Activated CD8-positive, alpha-beta memory T cell treated with anti-CD3 and anti-CD28 coated beads, Interleukin-2, amount 10 ng/mL, durations not matched to agents 7 days and 5 days (primary cell): ENCODE measurements at regions not wholly inside any gene's neighbourhood (a gene's known extent, or its start where the extent isn't known, plus 50 kb on each side); places are given as distances from the start of the nearest gene placed in this dataset.
"Not testable (repeated sequence)": the region's sequence is repeated elsewhere in the genome, so short reads cannot be mapped to it uniquely, and the experiment has no call there.

Experiments
- ATAC-seq: fragments of 150-1000 bp; cut with Tn5 transposase; one replicate; pipeline ENCODE4 v1.10.0; 2021; ENCODE audit warnings: moderate library complexity
- CTCF ChIA-PET: fragments of 350-600 bp; sonication (Branson Sonifier 250); formaldehyde crosslinking; loops from one replicate; lab custom pipeline; 2021; ENCODE audit warnings: antibody characterized with exemption; lab: Charles Lee
- DNase-seq: peaks from one replicate; pipeline ENCODE4 v3.0.0-alpha.2; 2020
- H3K27ac Mint-ChIP-seq: one replicate; pipeline ENCODE4 v1.8.0; 2021; ENCODE audit warnings: mild to moderate bottlenecking, mixed read lengths
- H3K27me3 Mint-ChIP-seq: one replicate; pipeline ENCODE4 v1.8.0; 2021; ENCODE audit warnings: mixed read lengths
- H3K36me3 Mint-ChIP-seq: one replicate; pipeline ENCODE4 v1.8.0; 2021; ENCODE audit warnings: mild to moderate bottlenecking, mixed read lengths
- H3K4me1 Mint-ChIP-seq: one replicate; pipeline ENCODE4 v1.8.0; 2021; ENCODE audit warnings: mixed read lengths
- H3K4me3 Mint-ChIP-seq: one replicate; pipeline ENCODE4 v1.8.0; 2021; ENCODE audit warnings: mild to moderate bottlenecking, moderate library complexity, mixed read lengths
- H3K9me3 Mint-ChIP-seq: one replicate; pipeline ENCODE4 v1.8.0; 2022; ENCODE audit warnings: low read depth, mixed read lengths

DNA sequence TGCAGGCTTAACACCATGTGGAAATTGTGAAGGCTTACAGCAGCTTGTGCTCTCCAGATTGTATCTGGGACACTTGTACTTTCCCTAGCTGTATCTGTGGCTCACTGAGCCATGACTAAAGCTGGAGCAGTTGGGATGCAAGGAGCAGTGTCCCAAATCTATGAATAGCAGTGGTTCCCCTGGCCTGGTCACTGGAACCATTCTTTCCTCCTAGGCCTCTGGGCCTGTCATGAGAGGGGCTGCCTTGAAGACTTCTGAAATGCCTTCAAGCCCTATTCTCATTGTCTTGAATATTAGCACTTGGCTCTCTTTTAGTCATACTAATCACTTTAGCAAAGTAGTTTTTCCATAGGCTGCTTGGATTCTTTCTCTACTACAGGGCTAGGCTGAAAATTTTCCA is 186.8 kb upstream of the LRATD1 start:
- Mint-ChIP-seq H3K27me3 (no peaks in the 10 kb centered on the region), H3K4me3 (no peak overlapping the region), H3K9me3 (peaks cover 6% of the 10 kb centered on the region), H3K27ac (no peak overlapping the region), H3K4me1 (no peaks in the 10 kb centered on the region), H3K36me3 (no peaks in the 10 kb centered on the region)
- DNase-seq (no peak), ATAC-seq (no peak)
- CTCF ChIA-PET, result no interaction called here

DNA sequence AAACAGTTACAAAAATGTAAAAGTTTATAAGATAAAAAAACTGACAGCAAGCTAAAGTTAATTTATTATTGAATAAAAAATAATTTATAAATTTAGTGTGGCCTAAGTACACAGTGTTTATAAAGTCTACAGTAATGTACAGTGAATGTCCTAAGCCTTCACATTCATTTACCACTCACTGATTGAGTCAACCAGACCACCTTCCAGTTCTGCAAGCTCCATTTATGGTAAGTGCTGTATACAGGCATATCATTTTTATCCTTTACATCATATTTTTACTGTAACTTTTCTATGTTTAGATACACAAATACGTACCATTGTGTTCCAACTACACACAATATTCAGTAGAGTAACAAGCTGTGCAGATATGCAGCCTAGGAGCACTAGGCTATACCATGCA is 184.2 kb upstream of the LRATD1 start:
- no peak for DNase-seq
- Mint-ChIP-seq H3K36me3 (no peaks in the 10 kb centered on the region), H3K27ac (no peak overlapping the region), H3K4me3 (no peak overlapping the region), H3K27me3 (no peaks in the 10 kb centered on the region), H3K9me3 (peaks cover 6% of the 10 kb centered on the region), H3K4me1 (no peaks in the 10 kb centered on the region)
- no peak for ATAC-seq
- CTCF ChIA-PET, result no interaction called here

DNA sequence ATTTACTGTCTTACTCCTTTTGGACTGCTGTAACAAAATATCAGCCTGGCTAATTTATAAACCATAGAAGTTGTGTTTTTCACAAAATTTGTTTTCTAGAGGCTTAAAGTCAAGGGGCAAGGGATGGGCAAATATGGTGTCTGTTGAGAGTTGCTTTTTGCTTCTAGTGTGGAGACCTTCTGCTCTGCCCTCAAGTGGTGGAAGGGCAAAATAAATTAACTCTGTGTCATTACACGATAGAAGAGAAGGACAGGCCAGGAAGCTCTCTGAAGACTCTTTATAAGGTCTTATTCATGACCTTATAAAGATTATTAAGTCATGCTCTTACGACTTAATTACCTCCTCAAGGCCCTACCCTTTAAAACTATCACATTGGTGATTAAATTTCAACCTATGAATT is 181.2 kb upstream of the LRATD1 start:
- DNase-seq (no peak), ATAC-seq (no peak)
- H3K4me1 Mint-ChIP-seq, result no peaks in the 10 kb centered on the region
- no peaks in the 10 kb centered on the region for H3K27me3 Mint-ChIP-seq
- H3K36me3 Mint-ChIP-seq, result no peaks in the 10 kb centered on the region
- CTCF ChIA-PET, result no interaction called here
- H3K9me3 Mint-ChIP-seq, result peaks cover 6% of the 10 kb centered on the region
- H3K4me3 Mint-ChIP-seq, result no peak overlapping the region
- no peak overlapping the region for H3K27ac Mint-ChIP-seq

DNA sequence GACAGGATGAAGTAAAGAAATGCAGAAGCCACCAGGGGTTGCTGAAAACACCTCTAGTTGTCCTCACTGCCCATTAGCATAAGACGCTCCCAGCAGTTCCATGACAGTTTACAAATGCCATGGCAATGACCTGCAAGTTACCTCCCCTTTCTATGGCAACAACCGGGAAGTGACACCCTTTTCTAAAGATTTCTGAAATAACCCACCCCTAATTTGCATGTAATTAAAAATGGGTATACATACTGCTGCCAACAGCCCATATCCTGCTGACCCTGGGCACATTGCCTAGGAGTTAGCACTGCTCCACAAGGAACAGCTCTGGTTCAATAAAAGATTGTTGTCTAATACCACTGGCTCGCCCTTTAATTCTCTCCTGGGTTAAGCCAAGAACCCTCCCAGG is 178.3 kb upstream of the LRATD1 start:
- H3K9me3 Mint-ChIP-seq, result peaks cover 9% of the 10 kb centered on the region

DNA sequence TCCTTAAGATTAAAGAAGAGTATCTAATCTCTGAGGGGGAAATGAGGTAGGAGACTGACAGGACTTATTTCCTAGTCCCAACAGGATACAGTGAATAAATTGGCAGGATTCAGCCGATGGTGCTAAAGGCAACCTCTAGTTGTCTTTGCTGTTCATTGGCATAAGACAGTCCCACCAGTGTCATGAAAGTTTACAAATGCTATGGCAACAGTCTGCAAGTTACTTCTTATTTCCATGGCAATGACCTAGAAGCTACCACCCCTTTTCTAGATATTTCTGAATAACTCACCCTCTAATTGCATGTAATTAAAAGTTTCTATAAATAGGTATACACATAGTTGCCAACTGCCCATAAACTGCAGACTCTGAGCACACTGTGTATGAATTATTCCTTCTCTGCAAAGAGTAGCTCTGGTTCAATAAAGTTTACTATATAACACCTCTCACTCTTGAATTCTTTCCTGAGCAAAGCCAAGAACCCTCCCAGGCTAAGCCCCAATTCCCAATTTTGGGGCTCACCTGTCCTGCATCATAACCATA is 172.7 kb upstream of the LRATD1 start:
- Mint-ChIP-seq H3K27me3 (no peaks in the 10 kb centered on the region), H3K36me3 (no peaks in the 10 kb centered on the region), H3K4me1 (no peaks in the 10 kb centered on the region), H3K9me3 (peaks cover 12% of the 10 kb centered on the region), H3K4me3 (no peak overlapping the region), H3K27ac (no peak overlapping the region)
- DNase-seq (no peak), ATAC-seq (no peak)
- CTCF ChIA-PET, result no interaction called here

More for the DNA sequence above, 178.3 kb upstream of the LRATD1 start:
- CTCF ChIA-PET, result no interaction called here
- ATAC-seq, result no peak
- DNase-seq, result no peak
- Mint-ChIP-seq H3K4me3 (no peak overlapping the region), H3K36me3 (no peaks in the 10 kb centered on the region), H3K27me3 (no peaks in the 10 kb centered on the region), H3K27ac (no peak overlapping the region), H3K4me1 (no peaks in the 10 kb centered on the region)

DNA sequence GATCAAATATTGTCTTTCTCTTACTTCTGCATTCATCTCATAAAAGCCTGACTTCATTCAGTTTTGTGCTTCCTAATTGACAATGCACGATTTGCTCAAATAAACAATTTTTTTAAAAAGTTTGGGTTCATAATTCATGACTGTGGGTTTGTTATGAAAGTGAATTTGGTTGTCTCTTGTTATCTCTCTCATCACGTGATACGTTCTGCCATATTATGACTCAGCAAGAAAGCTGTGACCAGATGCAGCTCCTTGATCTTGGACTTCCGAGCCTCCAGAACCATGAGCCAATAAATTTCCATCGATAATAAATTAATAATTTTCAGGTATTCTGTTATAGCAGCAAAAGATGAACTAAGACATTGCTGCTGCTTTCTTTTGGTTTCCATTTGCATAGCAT is 156.5 kb upstream of the LRATD1 start:
- Mint-ChIP-seq H3K4me3 (no peak overlapping the region), H3K36me3 (no peaks in the 10 kb centered on the region), H3K9me3 (peaks cover 4% of the 10 kb centered on the region), H3K4me1 (no peaks in the 10 kb centered on the region), H3K27ac (no peak overlapping the region), H3K27me3 (no peaks in the 10 kb centered on the region)
- no peak for DNase-seq
- CTCF ChIA-PET, result no interaction called here
- no peak for ATAC-seq

DNA sequence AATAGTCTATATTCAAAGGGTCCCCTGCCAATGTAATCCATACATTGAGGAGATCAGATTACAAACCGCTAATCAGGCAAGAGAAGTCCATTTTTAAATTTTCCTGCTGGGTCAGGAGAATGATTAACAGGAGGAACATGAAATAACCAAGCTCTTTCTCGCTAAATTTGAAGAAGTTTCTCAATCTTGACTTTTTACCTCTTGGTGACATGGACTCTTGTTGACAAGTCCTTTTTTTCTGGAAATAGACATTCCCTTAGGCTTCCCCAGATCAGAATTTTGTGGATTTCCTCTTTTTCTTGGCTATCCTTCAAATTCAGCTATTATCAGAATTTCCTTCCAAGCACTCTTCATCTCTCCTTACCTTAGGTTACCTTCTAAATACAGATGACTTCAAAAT is 153.0 kb upstream of the LRATD1 start:
- DNase-seq (no peak), ATAC-seq (no peak)
- Mint-ChIP-seq H3K4me1 (no peaks in the 10 kb centered on the region), H3K27me3 (no peaks in the 10 kb centered on the region), H3K36me3 (no peaks in the 10 kb centered on the region), H3K9me3 (peaks cover 6% of the 10 kb centered on the region), H3K4me3 (no peak overlapping the region), H3K27ac (no peak overlapping the region)
- CTCF ChIA-PET, result no interaction called here

DNA sequence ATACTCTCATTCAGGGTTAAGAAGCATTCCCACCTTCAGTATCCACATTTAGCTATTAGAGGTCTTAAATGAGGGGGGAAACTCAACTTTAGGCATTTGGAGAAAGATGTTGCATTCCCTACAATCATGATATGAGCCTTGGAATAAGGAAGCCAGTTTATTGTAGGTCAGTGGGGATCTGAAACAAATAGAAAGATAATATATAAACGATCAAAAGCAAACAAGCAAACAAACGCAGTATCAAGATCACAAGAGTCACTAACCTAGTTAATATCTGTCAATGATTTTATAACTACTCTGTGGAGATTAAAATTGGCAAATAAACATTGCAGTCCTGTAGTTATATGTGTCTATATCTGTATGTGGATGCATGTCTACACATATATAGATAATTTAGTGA is 152.4 kb upstream of the LRATD1 start:
- no peak overlapping the region for H3K27ac Mint-ChIP-seq
- peaks cover 6% of the 10 kb centered on the region for H3K9me3 Mint-ChIP-seq
- H3K27me3 Mint-ChIP-seq, result no peaks in the 10 kb centered on the region
- H3K36me3 Mint-ChIP-seq, result no peaks in the 10 kb centered on the region
- ATAC-seq (no peak), DNase-seq (no peak)
- no peak overlapping the region for H3K4me3 Mint-ChIP-seq
- no peaks in the 10 kb centered on the region for H3K4me1 Mint-ChIP-seq
- CTCF ChIA-PET, result no interaction called here

DNA sequence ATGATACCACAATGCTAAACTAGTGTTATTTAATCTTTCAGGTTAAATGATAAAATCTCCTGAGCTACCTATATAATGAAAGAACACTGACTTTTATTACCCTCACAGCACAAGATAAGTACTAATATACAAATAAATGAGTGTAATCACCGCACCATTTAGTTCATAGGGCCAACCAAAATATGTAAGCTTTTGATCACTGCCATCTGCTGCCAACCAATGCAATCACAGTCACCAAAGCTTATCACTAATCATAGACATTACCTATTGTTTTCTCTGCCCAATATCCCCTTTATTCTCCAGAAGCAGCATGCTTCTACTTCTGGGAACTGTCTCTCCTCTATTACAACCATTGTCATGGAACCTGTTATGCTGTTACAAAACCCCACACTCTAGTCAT is 151.6 kb upstream of the LRATD1 start:
- H3K4me1 Mint-ChIP-seq, result no peaks in the 10 kb centered on the region
- CTCF ChIA-PET, result no interaction called here
- no peaks in the 10 kb centered on the region for H3K36me3 Mint-ChIP-seq
- ATAC-seq (no peak), DNase-seq (no peak)
- H3K9me3 Mint-ChIP-seq, result peaks cover 6% of the 10 kb centered on the region
- no peak overlapping the region for H3K4me3 Mint-ChIP-seq
- H3K27ac Mint-ChIP-seq, result no peak overlapping the region
- no peaks in the 10 kb centered on the region for H3K27me3 Mint-ChIP-seq

DNA sequence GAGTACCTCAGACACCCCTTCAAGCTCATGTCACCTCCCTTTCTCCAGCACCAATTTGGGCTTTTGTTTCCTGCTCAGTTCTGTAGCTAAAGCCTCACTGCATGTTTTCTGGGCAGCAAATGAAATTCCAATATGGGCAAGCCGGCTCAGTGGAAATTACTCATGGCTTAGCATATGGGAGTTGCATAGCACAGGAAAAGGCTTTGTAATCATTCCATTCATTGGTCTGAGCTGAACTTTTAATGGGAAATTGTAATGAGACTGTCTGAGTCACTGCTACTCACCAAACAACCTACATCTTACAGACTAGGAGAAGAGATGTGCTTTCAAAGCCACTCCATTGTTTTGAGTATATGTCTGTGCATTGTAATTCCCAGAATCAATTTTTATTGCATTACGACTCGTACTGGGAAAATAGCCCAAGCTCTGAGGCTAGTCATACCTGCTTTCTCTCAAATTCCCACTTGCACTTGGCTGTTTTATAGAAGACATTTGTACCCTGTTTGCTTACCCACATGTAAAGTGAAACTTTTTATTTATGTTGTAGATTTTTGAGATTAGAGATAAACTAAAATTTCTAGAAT is 139.5 kb upstream of the LRATD1 start:
- CTCF ChIA-PET, result no interaction called here
- Mint-ChIP-seq H3K36me3 (no peaks in the 10 kb centered on the region), H3K4me3 (no peak overlapping the region), H3K27me3 (no peaks in the 10 kb centered on the region), H3K27ac (no peak overlapping the region), H3K9me3 (peaks cover 2% of the 10 kb centered on the region), H3K4me1 (no peaks in the 10 kb centered on the region)
- no peak for ATAC-seq
- DNase-seq, result no peak

DNA sequence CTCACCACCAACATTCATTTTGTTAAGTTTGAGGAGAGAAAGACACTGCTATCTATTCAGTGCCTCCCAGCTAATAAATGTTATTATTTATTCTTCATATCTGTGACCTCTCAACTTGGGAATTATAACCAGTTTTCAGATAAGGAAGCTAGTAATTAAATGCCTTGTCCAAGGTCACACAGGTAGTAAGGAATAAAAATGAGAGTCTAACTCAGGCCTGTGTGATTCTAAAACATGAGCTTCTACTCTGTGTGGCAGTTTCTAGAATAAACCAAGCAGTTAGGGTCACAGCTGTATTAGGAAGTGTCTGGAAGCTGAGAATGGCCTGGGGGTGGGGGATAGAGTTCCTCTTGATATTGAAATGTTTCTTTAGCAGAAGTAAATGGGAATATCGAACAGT is 137.8 kb upstream of the LRATD1 start:
- CTCF ChIA-PET, result no interaction called here
- Mint-ChIP-seq H3K4me1 (no peaks in the 10 kb centered on the region), H3K27ac (no peak overlapping the region), H3K9me3 (peaks cover 2% of the 10 kb centered on the region), H3K36me3 (no peaks in the 10 kb centered on the region), H3K27me3 (no peaks in the 10 kb centered on the region), H3K4me3 (no peak overlapping the region)
- ATAC-seq (no peak), DNase-seq (no peak)

DNA sequence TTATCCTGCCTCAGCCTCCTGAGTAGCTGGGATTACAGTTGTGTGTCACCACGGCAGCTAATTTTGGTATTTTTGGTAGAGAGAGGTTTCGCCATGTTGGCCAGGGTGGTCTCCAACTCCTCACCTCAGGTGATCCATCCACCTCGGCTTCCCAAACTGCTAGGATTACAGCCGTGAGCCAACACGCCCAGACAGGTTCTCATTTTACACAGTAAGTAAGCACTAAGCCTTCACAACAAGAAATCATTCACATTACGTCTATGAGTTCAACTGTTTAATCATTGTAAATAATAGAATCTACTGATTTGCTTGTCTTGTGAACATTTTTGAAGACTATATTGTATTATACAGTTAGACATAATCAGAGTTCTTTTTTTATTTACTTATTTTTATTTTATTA is 131.5 kb upstream of the LRATD1 start:
- Mint-ChIP-seq H3K4me1 (no peaks in the 10 kb centered on the region), H3K27me3 (no peaks in the 10 kb centered on the region), H3K4me3 (no peak overlapping the region), H3K9me3 (no peaks in the 10 kb centered on the region), H3K36me3 (no peaks in the 10 kb centered on the region), H3K27ac (no peak overlapping the region)
- no peak for ATAC-seq
- CTCF ChIA-PET, result no interaction called here
- no peak for DNase-seq

DNA sequence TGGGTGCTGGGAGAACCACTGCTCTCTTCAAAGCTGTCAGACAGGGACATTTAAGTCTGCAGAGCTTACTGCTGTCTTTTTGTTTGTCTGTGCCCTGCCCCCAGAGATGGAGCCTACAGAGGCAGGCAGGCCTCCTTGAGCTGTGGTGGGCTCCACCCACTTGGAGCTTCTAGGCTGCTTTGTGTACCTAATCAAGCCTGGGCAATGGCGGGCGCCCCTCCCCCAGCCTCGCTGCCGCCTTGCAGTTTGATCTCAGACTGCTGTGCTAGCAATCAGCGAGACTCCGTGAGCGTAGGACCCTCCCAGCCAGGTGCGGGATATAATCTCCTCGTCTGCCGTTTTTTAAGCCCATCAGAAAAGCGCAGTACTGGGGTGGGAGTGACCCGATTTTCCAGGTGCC is 125.6 kb upstream of the LRATD1 start:
- H3K27me3 Mint-ChIP-seq, H3K9me3 Mint-ChIP-seq: not testable (repeated sequence)

DNA sequence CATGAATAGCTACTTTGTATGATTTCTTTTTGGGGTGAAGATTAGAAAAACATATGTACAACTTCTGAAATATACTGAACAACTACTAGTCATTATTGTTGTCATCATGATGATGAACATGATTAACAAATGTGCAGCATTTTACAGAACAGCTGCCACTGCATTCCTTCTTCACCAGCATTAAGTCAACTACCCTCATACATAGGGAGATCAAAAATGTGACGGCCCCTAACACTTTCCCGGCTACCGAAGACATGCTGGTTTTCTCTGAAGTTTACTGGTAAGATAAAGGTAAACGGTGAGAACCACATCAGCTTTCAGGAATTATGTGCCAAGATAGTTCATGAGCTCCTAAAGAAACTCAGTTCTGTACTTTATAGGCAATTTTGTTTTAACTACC is 121.0 kb upstream of the LRATD1 start:
- H3K9me3 Mint-ChIP-seq, result peaks cover 7% of the 10 kb centered on the region
- DNase-seq (no peak), ATAC-seq (no peak)
- H3K4me1 Mint-ChIP-seq, result no peaks in the 10 kb centered on the region
- no peak overlapping the region for H3K27ac Mint-ChIP-seq
- CTCF ChIA-PET, result no interaction called here
- no peaks in the 10 kb centered on the region for H3K27me3 Mint-ChIP-seq
- H3K4me3 Mint-ChIP-seq, result no peak overlapping the region
- H3K36me3 Mint-ChIP-seq, result no peaks in the 10 kb centered on the region

More for the DNA sequence above, 125.6 kb upstream of the LRATD1 start:
- H3K4me3 Mint-ChIP-seq, H3K36me3 Mint-ChIP-seq, H3K27ac Mint-ChIP-seq, CTCF ChIA-PET, ATAC-seq, DNase-seq, H3K4me1 Mint-ChIP-seq: not testable (repeated sequence)

DNA sequence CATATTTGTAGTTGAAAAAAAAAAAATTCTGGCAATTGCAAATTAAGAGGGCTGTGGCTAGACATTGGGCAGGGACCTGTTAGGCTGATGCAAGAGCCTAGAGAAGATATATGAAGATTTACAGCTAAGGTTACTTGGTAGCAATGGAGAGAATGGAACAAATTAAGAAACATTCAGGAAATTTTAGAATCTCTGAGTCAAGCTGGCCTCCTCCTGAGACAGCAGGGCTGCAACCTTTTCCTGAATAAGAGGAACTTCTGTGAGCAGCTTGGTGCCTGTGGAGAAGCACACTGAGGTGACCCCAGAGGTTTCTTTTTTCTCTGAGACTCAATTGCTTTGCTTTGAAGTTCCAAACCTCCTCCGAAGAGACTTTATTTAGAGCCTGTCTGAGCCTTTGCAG is 118.6 kb upstream of the LRATD1 start:
- Mint-ChIP-seq H3K27ac (no peak overlapping the region), H3K27me3 (no peaks in the 10 kb centered on the region), H3K36me3 (no peaks in the 10 kb centered on the region), H3K4me3 (no peak overlapping the region), H3K4me1 (no peaks in the 10 kb centered on the region), H3K9me3 (peaks cover 9% of the 10 kb centered on the region)
- DNase-seq, result no peak
- CTCF ChIA-PET, result no interaction called here
- no peak for ATAC-seq
